PC-3 (cell line): ENCODE measurements at regions not wholly inside any gene's neighbourhood (a gene's known extent, or its start where the extent isn't known, plus 50 kb on each side); places are given as distances from the start of the nearest gene placed in this dataset.

Experiments
- ATAC-seq: fragments of 200-7000 bp; cut with Tn5 transposase; 2 replicates; pipeline ENCODE4 v1.9.1; 2020; ENCODE audit warnings: mild to moderate bottlenecking, moderate library complexity
- BruUV-seq: library from RNA; stranded (reverse); fragments of 400-500 nt; replicated peaks from 2 replicates; lab custom pipeline; 2021; lab: Mats Ljungman, UMichigan
- CTCF ChIA-PET: fragments of 300-600 bp; sonication (Branson Sonifier 250); formaldehyde crosslinking; loops from one replicate; lab custom pipeline; 2022; ENCODE audit warnings: antibody characterized with exemption; lab: Charles Lee
- POLR2A ChIA-PET: fragments of 300-600 bp; sonication (Branson Sonifier 250); formaldehyde crosslinking; loops from one replicate; lab custom pipeline; 2022; ENCODE audit warnings: antibody characterized with exemption; ENCODE audit not compliant: unreplicated experiment; lab: Charles Lee
- DNase-seq: peaks from one replicate; pipeline ENCODE4 v3.0.0-alpha.2; 2015
- H2AFZ ChIP-seq: fragments of 300-600 bp; sonication (generic); 2 replicates; pipeline ENCODE4 v1.6.0; 2016; ENCODE audit warnings: antibody characterized with exemption, low read length
- H3F3A ChIP-seq: fragments of 300-600 bp; sonication (generic); one replicate; pipeline ENCODE4 v1.6.0; 2017; ENCODE audit warnings: antibody characterized with exemption, low read length, control low read depth, mild to moderate bottlenecking; ENCODE audit not compliant: unreplicated experiment
- H3K27ac ChIP-seq: fragments of 300-600 bp; sonication (generic); 2 replicates; pipeline ENCODE4 v1.5.1; 2016; ENCODE audit warnings: mild to moderate bottlenecking, low read length
- H3K27me3 ChIP-seq: fragments of 300-600 bp; sonication (generic); 2 replicates; pipeline ENCODE4 v1.6.1; 2016; ENCODE audit warnings: low read length, mixed read lengths
- H3K36me3 ChIP-seq: fragments of 300-600 bp; sonication (generic); 2 replicates; pipeline ENCODE4 v1.6.1; 2016; ENCODE audit warnings: low read depth, mixed run types, low read length, mixed read lengths
- H3K4me1 ChIP-seq: fragments of 300-600 bp; sonication (generic); 2 replicates; pipeline ENCODE4 v1.5.1; 2016; ENCODE audit warnings: low read length; ENCODE audit not compliant: insufficient read depth
- H3K4me2 ChIP-seq: fragments of 300-600 bp; sonication (generic); 2 replicates; pipeline ENCODE4 v1.6.0; 2016; ENCODE audit warnings: low read length
- H3K4me3 ChIP-seq: fragments of 300-600 bp; sonication (generic); 2 replicates; pipeline ENCODE4 v1.5.1; 2016; ENCODE audit warnings: mild to moderate bottlenecking, low read length, mixed read lengths
- H3K79me2 ChIP-seq: fragments of 300-600 bp; sonication (generic); 2 replicates; pipeline ENCODE4 v1.6.1; 2017; ENCODE audit warnings: low read length, mixed read lengths
- H3K9ac ChIP-seq: fragments of 300-600 bp; sonication (generic); 2 replicates; pipeline ENCODE4 v1.6.0; 2016; ENCODE audit warnings: mild to moderate bottlenecking, low read length
- H3K9me2 ChIP-seq: fragments of 300-600 bp; sonication (generic); replicated peaks from 2 replicates; pipeline ENCODE4 v1.6.1; 2016; ENCODE audit warnings: mixed run types, low read length, mixed read lengths
- H3K9me3 ChIP-seq: fragments of 300-600 bp; sonication (generic); 2 replicates; pipeline ENCODE4 v1.6.1; 2016; ENCODE audit warnings: low read length, mixed read lengths
- H4K20me1 ChIP-seq: fragments of 300-600 bp; sonication (generic); 2 replicates; pipeline ENCODE4 v1.6.1; 2016; ENCODE audit warnings: low read length, mixed read lengths
- EZH2 ChIP-seq: fragments of 300-600 bp; sonication (generic); IDR thresholded peaks from one replicate; pipeline ENCODE4 v1.6.1; 2017; ENCODE audit warnings: antibody characterized with exemption, mild to moderate bottlenecking, low read length; ENCODE audit not compliant: unreplicated experiment
- EZH2phosphoT487 ChIP-seq: fragments of 300-600 bp; sonication (generic); IDR thresholded peaks from 2 replicates; pipeline ENCODE4 v1.6.1; 2018; ENCODE audit warnings: mild to moderate bottlenecking, antibody characterized with exemption, low read length, borderline replicate concordance
- intact Hi-C: fragments of 100-400 bp; cut with micrococcal nuclease; formaldehyde crosslinking; loops from 2 replicates; pipeline ENCODE4 v1.9.0; 2023
- TF ChIP-seq, protein P1 (sequence below): fragments of 300-600 bp; sonication (generic); conservative IDR thresholded peaks from 2 replicates; pipeline ENCODE4 v1.5.1; 2017; ENCODE audit warnings: antibody characterized with exemption, low read depth, mild to moderate bottlenecking, low read length

DNA sequence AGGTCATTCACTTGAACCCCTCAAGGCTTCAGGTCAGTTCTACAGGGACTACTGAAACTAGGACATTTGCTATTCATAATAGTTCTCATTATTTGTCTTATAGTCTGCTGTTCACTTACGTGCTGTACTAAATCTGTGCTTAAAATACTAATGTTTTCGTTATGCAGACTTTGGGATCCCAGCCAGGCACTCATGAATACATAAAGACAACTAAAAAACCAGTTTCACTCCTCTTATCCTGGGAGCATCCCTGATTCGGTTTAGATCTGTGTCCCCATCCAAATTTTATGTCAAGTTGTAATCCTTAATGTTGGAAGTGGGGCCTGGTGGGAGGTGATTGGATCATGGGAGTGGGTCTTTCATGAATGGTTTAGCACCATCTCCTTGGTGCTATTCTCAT, 1291.8 kb downstream of the CDH11 start:
- ChIA-PET CTCF (no interaction called here), POLR2A (interaction anchor here (0.6 kb wide), 1 partner anchor 1682 kb away, joined by 7 read pairs; no protein-coding TSS in a partner anchor)
- Histone ChIP-seq H4K20me1 (no peaks in the 10 kb centered on the region), H3K4me3 (no peak overlapping the region), H3K36me3 (no peaks in the 10 kb centered on the region), H3K27me3 (no peaks in the 10 kb centered on the region), H3K79me2 (no peaks in the 10 kb centered on the region), H3K9ac (no peak overlapping the region), H3K9me2 (no peaks in the 10 kb centered on the region), H3F3A (no peaks in the 10 kb centered on the region), H3K4me2 (no peak overlapping the region), H3K9me3 (no peaks in the 10 kb centered on the region), H3K4me1 (no peaks in the 10 kb centered on the region), H2AFZ (no peak overlapping the region), H3K27ac (no peak overlapping the region)
- DNase-seq: no peak
- intact Hi-C loops: no loop called here
- TF ChIP-seq, protein P1, sequence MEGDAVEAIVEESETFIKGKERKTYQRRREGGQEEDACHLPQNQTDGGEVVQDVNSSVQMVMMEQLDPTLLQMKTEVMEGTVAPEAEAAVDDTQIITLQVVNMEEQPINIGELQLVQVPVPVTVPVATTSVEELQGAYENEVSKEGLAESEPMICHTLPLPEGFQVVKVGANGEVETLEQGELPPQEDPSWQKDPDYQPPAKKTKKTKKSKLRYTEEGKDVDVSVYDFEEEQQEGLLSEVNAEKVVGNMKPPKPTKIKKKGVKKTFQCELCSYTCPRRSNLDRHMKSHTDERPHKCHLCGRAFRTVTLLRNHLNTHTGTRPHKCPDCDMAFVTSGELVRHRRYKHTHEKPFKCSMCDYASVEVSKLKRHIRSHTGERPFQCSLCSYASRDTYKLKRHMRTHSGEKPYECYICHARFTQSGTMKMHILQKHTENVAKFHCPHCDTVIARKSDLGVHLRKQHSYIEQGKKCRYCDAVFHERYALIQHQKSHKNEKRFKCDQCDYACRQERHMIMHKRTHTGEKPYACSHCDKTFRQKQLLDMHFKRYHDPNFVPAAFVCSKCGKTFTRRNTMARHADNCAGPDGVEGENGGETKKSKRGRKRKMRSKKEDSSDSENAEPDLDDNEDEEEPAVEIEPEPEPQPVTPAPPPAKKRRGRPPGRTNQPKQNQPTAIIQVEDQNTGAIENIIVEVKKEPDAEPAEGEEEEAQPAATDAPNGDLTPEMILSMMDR: no peak
- no peak for TF ChIP-seq EZH2phosphoT487
- TF ChIP-seq EZH2: no peak
- BruUV-seq: no TSS peak
- ATAC-seq: no peak

DNA sequence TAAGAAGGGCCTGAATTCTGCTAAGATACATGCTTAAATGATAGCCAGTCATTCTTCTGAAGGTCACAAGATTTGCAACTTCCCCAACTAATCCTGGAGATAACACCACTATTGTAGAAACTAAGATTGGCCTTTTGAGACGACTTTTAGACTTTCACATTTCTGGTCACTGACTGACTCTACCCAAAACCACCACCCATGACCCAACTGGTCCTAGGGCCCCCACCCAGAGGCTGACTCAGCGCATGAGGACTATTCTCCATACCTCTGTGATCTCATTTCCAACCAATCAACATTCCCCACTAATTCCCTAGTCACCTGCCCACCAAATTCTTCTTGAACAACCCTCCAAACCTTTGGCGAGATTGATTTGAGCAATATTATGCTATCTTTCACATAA, 1299.0 kb downstream of the CDH11 start:
- Histone ChIP-seq H2AFZ (no peak overlapping the region), H3K4me1 (no peaks in the 10 kb centered on the region), H3F3A (no peaks in the 10 kb centered on the region), H3K27ac (no peak overlapping the region), H3K4me2 (no peak overlapping the region), H4K20me1 (no peaks in the 10 kb centered on the region), H3K79me2 (no peaks in the 10 kb centered on the region), H3K4me3 (no peak overlapping the region), H3K9ac (no peak overlapping the region), H3K9me2 (no peaks in the 10 kb centered on the region), H3K27me3 (no peaks in the 10 kb centered on the region), H3K9me3 (no peaks in the 10 kb centered on the region), H3K36me3 (no peaks in the 10 kb centered on the region)
- POLR2A ChIA-PET: no interaction called here
- DNase-seq: no peak
- ATAC-seq: no peak
- TF ChIP-seq, protein P1: no peak
- TF ChIP-seq EZH2phosphoT487: no peak
- no peak for TF ChIP-seq EZH2
- CTCF ChIA-PET: no interaction called here
- intact Hi-C loops: loop anchor here (2.0 kb wide), 1 partner anchor 26 kb away; no protein-coding TSS in a partner anchor
- no TSS peak for BruUV-seq

DNA sequence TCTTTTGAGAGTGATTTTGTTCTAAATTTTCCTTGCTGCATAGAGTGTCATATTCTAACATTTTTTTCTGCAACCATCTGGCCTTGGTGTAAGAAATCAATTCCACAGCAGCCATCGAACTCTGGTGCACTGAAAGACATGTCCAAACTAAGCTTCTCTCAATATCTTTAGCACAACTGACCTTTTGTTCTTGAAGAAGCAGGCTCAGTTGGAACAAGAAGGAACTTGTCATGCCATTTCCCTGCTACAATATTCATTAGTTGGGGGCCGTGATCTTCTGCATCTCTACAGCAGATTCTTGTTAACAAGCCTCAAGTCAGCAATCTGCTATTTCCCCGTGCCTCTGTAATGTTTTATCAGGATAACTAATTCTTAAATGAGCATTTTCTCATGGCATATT, 1305.6 kb downstream of the CDH11 start:
- Histone ChIP-seq H3K9me3 (no peaks in the 10 kb centered on the region), H3K27me3 (no peaks in the 10 kb centered on the region), H3K9ac (no peak overlapping the region), H3K36me3 (no peaks in the 10 kb centered on the region), H3K4me1 (no peaks in the 10 kb centered on the region), H3F3A (no peaks in the 10 kb centered on the region), H3K27ac (no peak overlapping the region), H3K9me2 (no peaks in the 10 kb centered on the region), H3K4me2 (no peak overlapping the region), H2AFZ (no peak overlapping the region), H4K20me1 (no peaks in the 10 kb centered on the region), H3K79me2 (no peaks in the 10 kb centered on the region), H3K4me3 (no peak overlapping the region)
- CTCF ChIA-PET: no interaction called here
- POLR2A ChIA-PET: no interaction called here
- no peak for DNase-seq
- BruUV-seq: no TSS peak
- TF ChIP-seq EZH2: no peak
- TF ChIP-seq, protein P1: no peak
- TF ChIP-seq EZH2phosphoT487: no peak
- ATAC-seq: no peak
- intact Hi-C loops: no loop called here
